ENCODE measurements at regions not wholly inside any gene's neighbourhood (a gene's known extent, or its start where the extent isn't known, plus 50 kb on each side); places are given as distances from the start of the nearest gene placed in this dataset.

DNA sequence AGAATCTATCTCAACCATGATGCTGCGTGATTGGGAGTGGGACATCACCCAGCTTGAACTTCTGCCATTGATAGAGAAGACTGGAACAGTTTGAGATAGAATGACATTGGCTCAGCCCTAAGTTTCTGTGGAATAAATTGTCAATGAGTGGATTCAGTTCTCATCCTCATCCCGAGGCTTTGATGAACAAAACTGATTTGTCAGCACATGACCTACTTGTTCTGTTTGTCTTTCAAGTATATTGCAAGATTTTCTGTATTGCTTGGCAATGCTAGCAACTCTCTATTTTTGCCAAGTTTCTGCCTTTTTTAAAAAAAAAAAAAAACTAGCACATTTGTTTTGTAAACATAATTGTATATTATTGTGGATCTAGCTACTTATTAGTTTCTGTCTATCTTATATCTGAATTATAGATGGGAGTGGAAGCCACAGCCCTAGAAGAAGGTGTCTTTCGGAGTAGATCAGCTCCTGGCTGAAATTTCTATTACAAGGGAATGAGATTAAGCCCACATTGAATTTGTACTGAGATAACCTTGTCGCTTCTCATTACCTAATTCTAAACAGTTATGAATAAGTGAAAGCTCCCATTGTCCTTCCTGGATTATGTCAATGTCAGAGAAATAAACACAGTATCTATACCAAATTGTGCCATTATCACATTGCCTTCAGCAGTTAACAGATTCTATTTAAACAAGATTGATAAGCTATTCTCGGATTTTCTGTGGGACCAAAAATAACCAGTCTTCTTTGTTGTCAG is 166.1 kb downstream of the TNFSF13B start:
- no peak overlapping the region for H3K4me2 ChIP-seq (ENCODE audit: low read length)
- H3K4me1 ChIP-seq (ENCODE audit: insufficient read depth, low read length, severe bottlenecking), result no peaks in the 10 kb centered on the region

DNA sequence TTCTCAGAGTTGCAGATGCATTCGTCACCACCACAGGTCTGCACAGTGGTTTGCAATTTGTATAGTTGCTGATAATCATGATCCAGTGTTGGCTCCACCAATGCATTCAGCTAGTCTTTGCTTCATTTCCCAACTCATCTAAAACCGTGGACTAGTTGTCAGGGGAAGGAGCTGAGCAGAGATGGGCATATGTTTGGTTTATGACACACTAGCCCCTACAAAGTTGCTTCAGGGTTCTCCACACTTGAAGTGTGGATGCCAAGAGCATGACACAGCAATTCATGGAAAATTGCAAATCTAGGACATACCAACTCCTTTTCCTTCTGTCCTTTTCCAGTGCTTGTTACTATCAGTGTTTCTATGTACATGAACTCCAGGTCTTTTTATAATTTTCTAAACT is 168.0 kb downstream of the TNFSF13B start:
- no peaks in the 10 kb centered on the region for H4K20me1 ChIP-seq (ENCODE audit: insufficient read depth, low read length)
- no peaks in the 10 kb centered on the region for H3K9me2 ChIP-seq (ENCODE audit: low read depth, low read length)
- H2AFZ ChIP-seq (ENCODE audit: low read length), result no peak overlapping the region
- no peaks in the 10 kb centered on the region; the same call in 1 of the 2 replicates for H3K27me3 ChIP-seq (ENCODE audit: insufficient read depth, low read length)
- H3K4me1 ChIP-seq (ENCODE audit: insufficient read depth, low read length, severe bottlenecking), result no peaks in the 10 kb centered on the region
- TF ChIP-seq, protein P1, sequence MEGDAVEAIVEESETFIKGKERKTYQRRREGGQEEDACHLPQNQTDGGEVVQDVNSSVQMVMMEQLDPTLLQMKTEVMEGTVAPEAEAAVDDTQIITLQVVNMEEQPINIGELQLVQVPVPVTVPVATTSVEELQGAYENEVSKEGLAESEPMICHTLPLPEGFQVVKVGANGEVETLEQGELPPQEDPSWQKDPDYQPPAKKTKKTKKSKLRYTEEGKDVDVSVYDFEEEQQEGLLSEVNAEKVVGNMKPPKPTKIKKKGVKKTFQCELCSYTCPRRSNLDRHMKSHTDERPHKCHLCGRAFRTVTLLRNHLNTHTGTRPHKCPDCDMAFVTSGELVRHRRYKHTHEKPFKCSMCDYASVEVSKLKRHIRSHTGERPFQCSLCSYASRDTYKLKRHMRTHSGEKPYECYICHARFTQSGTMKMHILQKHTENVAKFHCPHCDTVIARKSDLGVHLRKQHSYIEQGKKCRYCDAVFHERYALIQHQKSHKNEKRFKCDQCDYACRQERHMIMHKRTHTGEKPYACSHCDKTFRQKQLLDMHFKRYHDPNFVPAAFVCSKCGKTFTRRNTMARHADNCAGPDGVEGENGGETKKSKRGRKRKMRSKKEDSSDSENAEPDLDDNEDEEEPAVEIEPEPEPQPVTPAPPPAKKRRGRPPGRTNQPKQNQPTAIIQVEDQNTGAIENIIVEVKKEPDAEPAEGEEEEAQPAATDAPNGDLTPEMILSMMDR (IDR thresholded peaks at IDR 0.05; ENCODE audit: low read length), result no peak
- TF ChIP-seq EZH2 (IDR thresholded peaks at IDR 0.05; ENCODE audit: borderline replicate concordance, low read length), result no peak
- H3K36me3 ChIP-seq (ENCODE audit: insufficient read depth, low read length), result no peaks in the 10 kb centered on the region
- no peaks in the 10 kb centered on the region for H3K9me3 ChIP-seq (ENCODE audit: low read length)
- no peaks in the 10 kb centered on the region for H3K79me2 ChIP-seq (ENCODE audit: insufficient read depth, low read length)
- H3K27ac ChIP-seq (ENCODE audit: low read depth, low read length, poor library complexity, severe bottlenecking), result no peak overlapping the region
- no peak overlapping the region for H3K4me2 ChIP-seq (ENCODE audit: low read length)
- no peak overlapping the region for H3K4me3 ChIP-seq (ENCODE audit: low read depth, low read length, poor library complexity, severe bottlenecking)
- no peaks in the 10 kb centered on the region for H3F3A ChIP-seq (ENCODE audit: insufficient read depth, low read length)
- H3K9ac ChIP-seq (ENCODE audit: low read length), result no peak overlapping the region

More for the DNA sequence above, 166.1 kb downstream of the TNFSF13B start:
- Histone ChIP-seq H3F3A (ENCODE audit: insufficient read depth, low read length) (no peaks in the 10 kb centered on the region), H3K27me3 (ENCODE audit: insufficient read depth, low read length) (no peaks in the 10 kb centered on the region; the same call in 1 of the 2 replicates), H3K27ac (ENCODE audit: low read depth, low read length, poor library complexity, severe bottlenecking) (no peak overlapping the region), H4K20me1 (ENCODE audit: insufficient read depth, low read length) (no peaks in the 10 kb centered on the region), H3K9me3 (ENCODE audit: low read length) (no peaks in the 10 kb centered on the region), H3K79me2 (ENCODE audit: insufficient read depth, low read length) (no peaks in the 10 kb centered on the region), H3K4me3 (ENCODE audit: low read depth, low read length, poor library complexity, severe bottlenecking) (no peak overlapping the region), H2AFZ (ENCODE audit: low read length) (no peak overlapping the region), H3K9ac (ENCODE audit: low read length) (no peak overlapping the region), H3K36me3 (ENCODE audit: insufficient read depth, low read length) (no peaks in the 10 kb centered on the region), H3K9me2 (ENCODE audit: low read depth, low read length) (no peaks in the 10 kb centered on the region)
- TF ChIP-seq, protein P1 (IDR thresholded peaks at IDR 0.05; ENCODE audit: low read length), result no peak
- no peak for TF ChIP-seq EZH2 (IDR thresholded peaks at IDR 0.05; ENCODE audit: borderline replicate concordance, low read length)

DNA sequence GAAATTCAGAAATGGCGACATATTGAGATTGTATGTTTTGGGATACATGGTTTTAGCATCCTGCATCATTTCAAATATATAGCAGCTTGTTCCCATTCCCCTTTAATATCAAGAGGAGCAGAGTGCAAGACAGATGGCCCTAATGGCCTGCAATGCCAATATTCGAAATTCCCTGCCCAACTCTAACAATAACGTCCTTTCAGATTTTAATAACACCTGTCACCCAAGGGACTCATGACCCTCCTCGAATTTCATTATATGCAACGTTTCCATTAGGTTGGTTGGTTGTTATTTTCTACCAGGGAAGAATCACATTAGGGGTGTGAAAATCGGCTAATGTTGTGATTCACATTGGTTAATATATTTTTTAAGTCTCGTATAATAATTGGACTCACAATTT is 170.0 kb downstream of the TNFSF13B start:
- no peaks in the 10 kb centered on the region for H3F3A ChIP-seq (ENCODE audit: insufficient read depth, low read length)

More for the DNA sequence above, 170.0 kb downstream of the TNFSF13B start:
- Histone ChIP-seq H3K36me3 (ENCODE audit: insufficient read depth, low read length) (no peaks in the 10 kb centered on the region), H3K27ac (ENCODE audit: low read depth, low read length, poor library complexity, severe bottlenecking) (no peak overlapping the region), H3K4me3 (ENCODE audit: low read depth, low read length, poor library complexity, severe bottlenecking) (no peak overlapping the region), H3K4me1 (ENCODE audit: insufficient read depth, low read length, severe bottlenecking) (no peaks in the 10 kb centered on the region), H3K27me3 (ENCODE audit: insufficient read depth, low read length) (no peaks in the 10 kb centered on the region; the same call in 1 of the 2 replicates), H4K20me1 (ENCODE audit: insufficient read depth, low read length) (no peaks in the 10 kb centered on the region), H3K79me2 (ENCODE audit: insufficient read depth, low read length) (no peaks in the 10 kb centered on the region), H3K9me3 (ENCODE audit: low read length) (no peaks in the 10 kb centered on the region), H2AFZ (ENCODE audit: low read length) (no peak overlapping the region), H3K9ac (ENCODE audit: low read length) (no peak overlapping the region), H3K4me2 (ENCODE audit: low read length) (no peak overlapping the region), H3K9me2 (ENCODE audit: low read depth, low read length) (no peaks in the 10 kb centered on the region)
- no peak for TF ChIP-seq EZH2 (IDR thresholded peaks at IDR 0.05; ENCODE audit: borderline replicate concordance, low read length)
- TF ChIP-seq, protein P1 (IDR thresholded peaks at IDR 0.05; ENCODE audit: low read length), result no peak

Data from OCI-LY1 (cell line).